ENCODE measurements at regions not wholly inside any gene's neighbourhood (a gene's known extent, or its start where the extent isn't known, plus 50 kb on each side); places are given as distances from the start of the nearest gene placed in this dataset.

DNA sequence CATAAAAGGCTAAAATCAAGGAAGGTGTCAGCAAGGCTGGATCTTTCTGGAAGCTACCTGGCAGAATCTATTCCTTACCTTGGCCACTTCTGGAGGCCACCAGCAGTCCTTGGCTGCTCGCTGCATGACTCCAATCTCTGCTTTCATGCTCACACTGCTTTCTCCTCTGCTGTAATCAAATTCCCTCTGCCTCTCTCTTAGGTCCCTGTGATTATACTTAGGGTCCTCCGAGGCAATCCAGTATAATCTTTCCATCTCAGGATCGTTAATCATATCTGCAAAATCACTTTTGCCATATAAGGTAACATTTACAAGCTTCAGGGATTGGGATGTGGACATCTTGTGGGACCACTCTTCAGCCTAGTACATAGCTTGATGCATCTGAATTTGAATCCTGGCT lies 110.7 kb upstream of the IVNS1ABP start:
- H2AK5ac ChIP-seq (ENCODE audit: low read depth, low read length): no peak overlapping the region
- TF ChIP-seq, protein P1, sequence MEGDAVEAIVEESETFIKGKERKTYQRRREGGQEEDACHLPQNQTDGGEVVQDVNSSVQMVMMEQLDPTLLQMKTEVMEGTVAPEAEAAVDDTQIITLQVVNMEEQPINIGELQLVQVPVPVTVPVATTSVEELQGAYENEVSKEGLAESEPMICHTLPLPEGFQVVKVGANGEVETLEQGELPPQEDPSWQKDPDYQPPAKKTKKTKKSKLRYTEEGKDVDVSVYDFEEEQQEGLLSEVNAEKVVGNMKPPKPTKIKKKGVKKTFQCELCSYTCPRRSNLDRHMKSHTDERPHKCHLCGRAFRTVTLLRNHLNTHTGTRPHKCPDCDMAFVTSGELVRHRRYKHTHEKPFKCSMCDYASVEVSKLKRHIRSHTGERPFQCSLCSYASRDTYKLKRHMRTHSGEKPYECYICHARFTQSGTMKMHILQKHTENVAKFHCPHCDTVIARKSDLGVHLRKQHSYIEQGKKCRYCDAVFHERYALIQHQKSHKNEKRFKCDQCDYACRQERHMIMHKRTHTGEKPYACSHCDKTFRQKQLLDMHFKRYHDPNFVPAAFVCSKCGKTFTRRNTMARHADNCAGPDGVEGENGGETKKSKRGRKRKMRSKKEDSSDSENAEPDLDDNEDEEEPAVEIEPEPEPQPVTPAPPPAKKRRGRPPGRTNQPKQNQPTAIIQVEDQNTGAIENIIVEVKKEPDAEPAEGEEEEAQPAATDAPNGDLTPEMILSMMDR (conservative IDR thresholded peaks at IDR 0.05; ENCODE audit: low read depth, low read length): no peak
- TF ChIP-seq MAFK (IDR thresholded peaks at IDR 0.05; ENCODE audit: low read depth, low read length): no peak
- TF ChIP-seq FOS (IDR thresholded peaks at IDR 0.05; ENCODE audit: low read depth, low read length): no peak
- TF ChIP-seq BHLHE40 (IDR thresholded peaks at IDR 0.05; ENCODE audit: low read depth, low read length): no peak
- TF ChIP-seq MXI1 (IDR thresholded peaks at IDR 0.05; ENCODE audit: borderline replicate concordance, low read depth, low read length): no peak
- TF ChIP-seq NFE2L2 (IDR thresholded peaks at IDR 0.05; ENCODE audit: low read depth, low read length): no peak
- TF ChIP-seq POLR2A (IDR thresholded peaks at IDR 0.05; ENCODE audit: low read depth, low read length): no peak
- no peak for TF ChIP-seq RAD21 (IDR thresholded peaks at IDR 0.05; ENCODE audit: low read length)
- TF ChIP-seq, protein P2, sequence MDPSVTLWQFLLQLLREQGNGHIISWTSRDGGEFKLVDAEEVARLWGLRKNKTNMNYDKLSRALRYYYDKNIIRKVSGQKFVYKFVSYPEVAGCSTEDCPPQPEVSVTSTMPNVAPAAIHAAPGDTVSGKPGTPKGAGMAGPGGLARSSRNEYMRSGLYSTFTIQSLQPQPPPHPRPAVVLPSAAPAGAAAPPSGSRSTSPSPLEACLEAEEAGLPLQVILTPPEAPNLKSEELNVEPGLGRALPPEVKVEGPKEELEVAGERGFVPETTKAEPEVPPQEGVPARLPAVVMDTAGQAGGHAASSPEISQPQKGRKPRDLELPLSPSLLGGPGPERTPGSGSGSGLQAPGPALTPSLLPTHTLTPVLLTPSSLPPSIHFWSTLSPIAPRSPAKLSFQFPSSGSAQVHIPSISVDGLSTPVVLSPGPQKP (IDR thresholded peaks at IDR 0.05; ENCODE audit: borderline replicate concordance, low read depth, low read length): no peak
- TF ChIP-seq SMC3 (IDR thresholded peaks at IDR 0.05; ENCODE audit: low read depth, low read length): no peak
- TF ChIP-seq RCOR1 (IDR thresholded peaks at IDR 0.05; ENCODE audit: insufficient replicate concordance, low read length): no peak
- TF ChIP-seq CHD1 (IDR thresholded peaks at IDR 0.05; ENCODE audit: low read depth, low read length): no peak
- no peak for TF ChIP-seq RFX5 (IDR thresholded peaks at IDR 0.05; ENCODE audit: low read depth, low read length)
- TF ChIP-seq MAZ (IDR thresholded peaks at IDR 0.05; ENCODE audit: borderline replicate concordance, low read depth, low read length): no peak
- TF ChIP-seq, protein P3, sequence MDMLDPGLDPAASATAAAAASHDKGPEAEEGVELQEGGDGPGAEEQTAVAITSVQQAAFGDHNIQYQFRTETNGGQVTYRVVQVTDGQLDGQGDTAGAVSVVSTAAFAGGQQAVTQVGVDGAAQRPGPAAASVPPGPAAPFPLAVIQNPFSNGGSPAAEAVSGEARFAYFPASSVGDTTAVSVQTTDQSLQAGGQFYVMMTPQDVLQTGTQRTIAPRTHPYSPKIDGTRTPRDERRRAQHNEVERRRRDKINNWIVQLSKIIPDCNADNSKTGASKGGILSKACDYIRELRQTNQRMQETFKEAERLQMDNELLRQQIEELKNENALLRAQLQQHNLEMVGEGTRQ (IDR thresholded peaks at IDR 0.05; ENCODE audit: low read depth, low read length): no peak
- no peak for TF ChIP-seq CEBPB (IDR thresholded peaks at IDR 0.05; ENCODE audit: low read depth, low read length)
- peaks cover 16% of the 10 kb centered on the region for H3K27me3 ChIP-seq (ENCODE audit: control insufficient read depth, insufficient read depth, low read length)
- H3K9me3 ChIP-seq (ENCODE audit: control insufficient read depth, insufficient read depth, low read length): no peaks in the 10 kb centered on the region
- ChIA-PET CTCF (no interaction called here), POLR2A (ENCODE audit: unreplicated experiment) (no interaction called here)
- H2BK20ac ChIP-seq (ENCODE audit: low read depth, low read length): no peak overlapping the region
- intact Hi-C loops (cut with micrococcal nuclease): no loop called here
- H4K91ac ChIP-seq (ENCODE audit: insufficient read depth, low read depth, low read length): no peak overlapping the region
- no peak overlapping the region for H2BK15ac ChIP-seq (ENCODE audit: low read depth, low read length)
- BruUV-seq (replicated peaks): no TSS peak
- H2AFZ ChIP-seq (replicated peaks; ENCODE audit: low read length, poor library complexity): no peak overlapping the region
- H4K8ac ChIP-seq (ENCODE audit: low read depth in 2 of 2, low read length in 2 of 2): no peak overlapping the region
- no peaks in the 10 kb centered on the region; the same call in 1 of the 2 replicates for H3K9me1 ChIP-seq (ENCODE audit: insufficient read depth, low read length)
- H3K4me2 ChIP-seq (ENCODE audit: low read depth, low read length): no peak overlapping the region
- no peaks in the 10 kb centered on the region for H3K79me1 ChIP-seq (ENCODE audit: low read depth in 1 of 2, low read length in 2 of 2)
- no CpG with 5 or more reads among the region's 3 CpGs for WGBS, 2 experiments (ENCODE audit: extremely low coverage in 2 of 2, insufficient read length in 1 of 2)
- no peak overlapping the region for H3K27ac ChIP-seq (ENCODE audit: insufficient read depth, low read length)
- no peak overlapping the region for H4K5ac ChIP-seq (ENCODE audit: low read depth, low read length)
- H4K20me1 ChIP-seq (ENCODE audit: insufficient read depth, low read length): no peaks in the 10 kb centered on the region
- DNase-seq (no peak), ATAC-seq (ENCODE audit: low read depth) (no peak)
- no peaks in the 10 kb centered on the region for H3K4me1 ChIP-seq (ENCODE audit: control insufficient read depth, insufficient read depth, low read length)
- in situ Hi-C loops (cut with MboI; ENCODE audit: low sequenced_read_pairs): no loop called here
- no peak overlapping the region for H3K4me3 ChIP-seq (ENCODE audit: insufficient read depth, low read depth, low read length)
- no peak overlapping the region for H2BK120ac ChIP-seq (ENCODE audit: low read depth, low read length)
- no peak overlapping the region for H3K9ac ChIP-seq (ENCODE audit: low read depth, low read length)
- H3K56ac ChIP-seq (ENCODE audit: extremely low read depth, insufficient read depth, low read length): no peak overlapping the region
- dilution Hi-C loops (cut with HindIII; ENCODE audit: low sequenced_read_pairs, unreplicated experiment): no loop called here
- H3K23ac ChIP-seq (ENCODE audit: low read depth, low read length): no peak overlapping the region
- H3K14ac ChIP-seq (replicated peaks; ENCODE audit: low read depth, low read length): no peak overlapping the region
- no peak overlapping the region for H3K18ac ChIP-seq (ENCODE audit: low read depth, low read length)
- no peak overlapping the region for H3K4ac ChIP-seq (ENCODE audit: low read depth, low read length)
- H2AK9ac ChIP-seq (replicated peaks; ENCODE audit: low read depth, low read length, poor library complexity): no peak overlapping the region
- H3K36me3 ChIP-seq (ENCODE audit: control insufficient read depth, insufficient read depth, low read length): no peaks in the 10 kb centered on the region
- no peak overlapping the region for H2BK5ac ChIP-seq (ENCODE audit: low read depth, low read length, poor library complexity, severe bottlenecking)

Measured in IMR-90 (cell line).